Brain microvascular endothelial cell (primary cell): ENCODE measurements at regions not wholly inside any gene's neighbourhood (a gene's known extent, or its start where the extent isn't known, plus 50 kb on each side); places are given as distances from the start of the nearest gene placed in this dataset.

Source experiments
- DNase-seq: peaks from one replicate; pipeline ENCODE4 v3.0.0-alpha.2; 2020
- H3K27ac ChIP-seq: fragments of 250-450 bp; sonication (Bioruptor Pico); 2 replicates; pipeline ENCODE4 v1.5.1; 2020; ENCODE audit warnings: mild to moderate bottlenecking, moderate library complexity
- H3K27me3 ChIP-seq: fragments of 250-450 bp; sonication (Bioruptor Pico); replicated peaks from 2 replicates; pipeline ENCODE4 v1.5.1; 2020; ENCODE audit warnings: mild to moderate bottlenecking
- H3K36me3 ChIP-seq: fragments of 250-450 bp; sonication (Bioruptor Pico); replicated peaks from 2 replicates; pipeline ENCODE4 v1.5.1; 2020; ENCODE audit warnings: mild to moderate bottlenecking
- H3K4me3 ChIP-seq: 2 replicates; pipeline ENCODE4 v1.5.1; 2011; ENCODE audit warnings: low read depth, mild to moderate bottlenecking, control low read depth, low read length, moderate library complexity
- CTCF ChIP-seq: IDR thresholded peaks from 2 replicates; pipeline ENCODE4 v1.5.1; 2011; ENCODE audit warnings: low read depth, mild to moderate bottlenecking, moderate library complexity, low read length, control low read depth, inconsistent platforms; ENCODE audit errors: missing control alignments
- in situ Hi-C: cut with HindIII; loops from 2 replicates; pipeline ENCODE4 v1.10.0; 2017; ENCODE audit warnings: low sequenced_read_pairs, low pct_ligation_motif_present

- no peak for DNase-seq
- Histone ChIP-seq H3K27ac (no peak overlapping the region), H3K27me3 (no peaks in the 10 kb centered on the region), H3K4me3 (no peak overlapping the region), H3K36me3 (no peaks in the 10 kb centered on the region)
- in situ Hi-C loops: no loop called here
- TF ChIP-seq CTCF: no peak
Measured at GRCh38 chr1:233479110-233479890, 134.6 kb upstream of the KCNK1 start.

- Histone ChIP-seq H3K4me3 (no peak overlapping the region), H3K27ac (no peak overlapping the region), H3K27me3 (no peaks in the 10 kb centered on the region), H3K36me3 (no peaks in the 10 kb centered on the region)
- in situ Hi-C loops: no loop called here
- no peak for TF ChIP-seq CTCF
- no peak for DNase-seq
Measured at GRCh38 chr1:233480198-233480597, 133.7 kb upstream of the KCNK1 start.

GRCh38 chr1:233482388-233482787, 131.5 kb upstream of the KCNK1 start:
- Histone ChIP-seq H3K27me3 (no peaks in the 10 kb centered on the region), H3K27ac (no peak overlapping the region), H3K4me3 (no peak overlapping the region), H3K36me3 (no peaks in the 10 kb centered on the region)
- no peak for DNase-seq
- no peak for TF ChIP-seq CTCF
- in situ Hi-C loops: no loop called here

DNA sequence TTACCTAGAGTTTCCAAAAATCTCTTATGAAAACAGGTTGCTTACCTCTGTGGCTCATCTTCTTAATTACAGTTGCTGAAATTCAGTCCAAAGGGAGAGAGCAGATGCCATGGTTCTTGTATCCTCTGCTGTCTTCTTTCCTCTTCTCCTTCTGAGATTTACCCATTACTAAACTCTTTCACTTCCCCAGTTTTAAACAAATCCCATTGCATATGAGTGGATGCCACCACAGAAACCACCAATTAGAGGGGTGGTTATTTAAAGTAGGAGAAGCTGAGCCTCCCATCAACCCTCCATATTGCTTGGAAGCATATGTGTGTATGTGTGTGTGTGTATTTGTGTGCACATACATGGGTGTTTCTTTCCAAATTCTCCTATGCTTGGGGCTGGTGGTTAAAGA, 128.5 kb upstream of the KCNK1 start:
- in situ Hi-C loops: no loop called here
- no peak for DNase-seq

GRCh38 chr1:233485809-233486398, 128.0 kb upstream of the KCNK1 start:
- Histone ChIP-seq H3K36me3 (no peaks in the 10 kb centered on the region), H3K27ac (no peak overlapping the region), H3K27me3 (no peaks in the 10 kb centered on the region), H3K4me3 (no peak overlapping the region)
- TF ChIP-seq CTCF: no peak
- no peak for DNase-seq
- in situ Hi-C loops: no loop called here

More for the DNA sequence above, 128.5 kb upstream of the KCNK1 start:
- TF ChIP-seq CTCF: no peak
- H3K36me3 ChIP-seq: no peaks in the 10 kb centered on the region
- H3K27me3 ChIP-seq: no peaks in the 10 kb centered on the region
- H3K4me3 ChIP-seq: no peak overlapping the region
- no peak overlapping the region for H3K27ac ChIP-seq
